HCT116 (cell line): ENCODE measurements at regions not wholly inside any gene's neighbourhood (a gene's known extent, or its start where the extent isn't known, plus 50 kb on each side); places are given as distances from the start of the nearest gene placed in this dataset.

Source experiments
- ATAC-seq: fragments of 200-7000 bp; cut with Tn5 transposase; 2 replicates; pipeline ENCODE4 v1.9.1; 2020; ENCODE audit warnings: mild to moderate bottlenecking, moderate library complexity
- BruUV-seq: library from RNA; stranded (reverse); fragments of 400-500 nt; replicated peaks from 2 replicates; lab custom pipeline; 2021; lab: Mats Ljungman, UMichigan
- CTCF ChIA-PET: fragments of 300-600 bp; sonication (Branson Sonifier 250); formaldehyde crosslinking; loops from one replicate; lab custom pipeline; 2021; ENCODE audit warnings: antibody characterized with exemption; lab: Charles Lee
- POLR2A ChIA-PET: fragments of 300-600, 350-600 bp; sonication (Branson Sonifier 250); formaldehyde crosslinking; loops from one replicate; lab custom pipeline; 2021; ENCODE audit warnings: antibody characterized with exemption; lab: Charles Lee
- RAD21 ChIA-PET, 2 experiments: fragments of 300-600 bp; sonication (Branson Sonifier 250); formaldehyde crosslinking; loops; one replicate each; lab custom pipeline; 2023; ENCODE audit warnings: low total read pairs in 2 of 2; ENCODE audit not compliant: uncharacterized antibody in 2 of 2, unreplicated experiment in 2 of 2, low non-redundant PET in 1 of 2; lab: Charles Lee
- DNase-seq: peaks from one replicate; pipeline ENCODE4 v3.0.0-alpha.2; 2010; ENCODE audit warnings: low read depth, low spot score
- H2AFZ ChIP-seq: fragments of 200-600 bp; shearing (Covaris generic), sonication (generic); 2 replicates; pipeline ENCODE4 v1.6.1; 2017; ENCODE audit warnings: low read depth, mixed run types, mixed read lengths, antibody characterized with exemption, low read length; ENCODE audit not compliant: poor library complexity, severe bottlenecking
- H3K27ac ChIP-seq: 2 replicates; pipeline ENCODE4 v1.5.1; 2012; ENCODE audit warnings: low read depth, low read length
- H3K27me3 ChIP-seq: fragments of 200-600 bp; sonication (generic); 2 replicates; pipeline ENCODE4 v1.6.1; 2016; ENCODE audit warnings: mixed run types, low read length, mixed read lengths; ENCODE audit not compliant: insufficient read depth
- H3K36me3 ChIP-seq, 2 experiments: fragments of 200-500 bp in 1 of 2; fragments of 200-600 bp in 1 of 2; sonication (Bioruptor generic) in 1 of 2; sonication (generic) in 1 of 2; 2 replicates each; pipeline versions ENCODE4 v1.5.1 to v1.6.1; 2014 to 2016; ENCODE audit warnings: low read length in 2 of 2, inconsistent platforms in 1 of 2, mixed read lengths in 1 of 2, mixed run types in 1 of 2; ENCODE audit not compliant: insufficient read depth in 2 of 2, control insufficient read depth in 1 of 2
- H3K4me1 ChIP-seq, 2 experiments: fragments of 200-600 bp in 1 of 2; sonication (generic) in 1 of 2; 2 replicates each; pipeline versions ENCODE4 v1.5.1 to v1.6.1; 2012 to 2017; ENCODE audit warnings: low read length in 2 of 2, inconsistent platforms in 1 of 2, mild to moderate bottlenecking in 1 of 2, mixed read lengths in 1 of 2, mixed run types in 1 of 2, moderate library complexity in 1 of 2; ENCODE audit not compliant: insufficient read depth in 2 of 2, control insufficient read depth in 1 of 2
- H3K4me2 ChIP-seq: fragments of 200-600 bp; sonication (generic); 2 replicates; pipeline ENCODE4 v1.6.1; 2017; ENCODE audit warnings: mixed run types, low read length, mixed read lengths
- H3K4me3 ChIP-seq, 2 experiments: fragments of 200-600 bp in 1 of 2; sonication (generic) in 1 of 2; replicated peaks in 1 of 2; 2 replicates each; pipeline ENCODE4 v1.5.1; 2011 to 2016; ENCODE audit warnings: low read length in 2 of 2, control low read depth in 1 of 2, low read depth in 1 of 2, mild to moderate bottlenecking in 1 of 2, mixed read lengths in 1 of 2, mixed run types in 1 of 2
- H3K79me2 ChIP-seq: fragments of 200-600 bp; sonication (generic); 2 replicates; pipeline ENCODE4 v1.6.1; 2017; ENCODE audit warnings: mild to moderate bottlenecking, mixed run types, low read length, moderate library complexity, mixed read lengths; ENCODE audit not compliant: insufficient read depth
- H3K9ac ChIP-seq: fragments of 200-600 bp; sonication (generic); 2 replicates; pipeline ENCODE4 v1.6.1; 2016; ENCODE audit warnings: low read length, mixed read lengths
- H3K9me2 ChIP-seq: fragments of 200-600 bp; sonication (generic), shearing (Covaris generic); 2 replicates; pipeline ENCODE4 v1.6.1; 2017; ENCODE audit warnings: mixed run types, mild to moderate bottlenecking, moderate library complexity; ENCODE audit not compliant: insufficient read depth
- H3K9me3 ChIP-seq, 2 experiments: fragments of 200-500 bp in 1 of 2; fragments of 200-600 bp in 1 of 2; sonication (Bioruptor generic) in 1 of 2; sonication (generic) in 1 of 2; 2 replicates each; pipeline ENCODE4 v1.6.1; 2014 to 2017; ENCODE audit warnings: low read length in 2 of 2, mixed read lengths in 2 of 2, inconsistent platforms in 1 of 2, low read depth in 1 of 2, mild to moderate bottlenecking in 1 of 2, mixed run types in 1 of 2, moderate library complexity in 1 of 2; ENCODE audit not compliant: control insufficient read depth in 1 of 2, insufficient read depth in 1 of 2
- H4K20me1 ChIP-seq: fragments of 200-600 bp; sonication (generic), shearing (Covaris generic); 2 replicates; pipeline ENCODE4 v1.6.1; 2017; ENCODE audit warnings: mixed run types, mild to moderate bottlenecking, moderate library complexity; ENCODE audit not compliant: insufficient read depth
- ATF3 ChIP-seq: IDR thresholded peaks from 2 replicates; pipeline ENCODE4 v1.6.1; 2012
- CEBPB ChIP-seq: IDR thresholded peaks from 2 replicates; pipeline ENCODE4 v1.6.1; 2012; ENCODE audit warnings: low read depth
- EGR1 ChIP-seq: IDR thresholded peaks from 2 replicates; pipeline ENCODE4 v1.6.1; 2012; ENCODE audit warnings: low read depth
- ELF1 ChIP-seq: IDR thresholded peaks from 2 replicates; pipeline ENCODE4 v1.6.1; 2012; ENCODE audit warnings: low read depth, borderline replicate concordance
- FOSL1 ChIP-seq: IDR thresholded peaks from 2 replicates; pipeline ENCODE4 v1.6.1; 2012; ENCODE audit warnings: low read depth
- JUND ChIP-seq: IDR thresholded peaks from 2 replicates; pipeline ENCODE4 v1.6.1; 2012
- POLR2AphosphoS5 ChIP-seq: IDR thresholded peaks from 2 replicates; pipeline ENCODE4 v1.6.1; 2011; ENCODE audit warnings: mild to moderate bottlenecking, low read depth, low read length, moderate library complexity
- RAD21 ChIP-seq: IDR thresholded peaks from 2 replicates; pipeline ENCODE4 v1.6.1; 2012; ENCODE audit warnings: low read depth, mild to moderate bottlenecking
- REST ChIP-seq: IDR thresholded peaks from 2 replicates; pipeline ENCODE4 v1.6.1; 2012; ENCODE audit warnings: low read depth
- SP1 ChIP-seq: IDR thresholded peaks from 2 replicates; pipeline ENCODE4 v1.6.1; 2012; ENCODE audit warnings: low read depth
- TCF7L2 ChIP-seq: IDR thresholded peaks from 2 replicates; pipeline ENCODE4 v1.7.0; 2011; ENCODE audit warnings: borderline replicate concordance, inconsistent platforms; ENCODE audit not compliant: insufficient read depth, insufficient read length; ENCODE audit errors: extremely low read depth
- YY1 ChIP-seq: IDR thresholded peaks from 2 replicates; pipeline ENCODE4 v1.6.1; 2011; ENCODE audit warnings: low read length, low read depth, moderate library complexity, mild to moderate bottlenecking; ENCODE audit not compliant: insufficient replicate concordance; ENCODE audit errors: extremely low read depth
- ZBTB33 ChIP-seq: IDR thresholded peaks from 2 replicates; pipeline ENCODE4 v1.6.1; 2011; ENCODE audit warnings: mild to moderate bottlenecking, low read length, moderate library complexity; ENCODE audit not compliant: insufficient replicate concordance; ENCODE audit errors: extremely low read depth
- ZFX ChIP-seq: fragments of 450-650 bp; IDR thresholded peaks from 2 replicates; pipeline ENCODE4 v1.6.1; 2017
- intact Hi-C: fragments of 100-400 bp; cut with micrococcal nuclease; formaldehyde crosslinking; loops from 2 replicates; pipeline ENCODE4 v1.10.0; 2022

GRCh38 chr11:11780858-11781257 lies 60.9 kb upstream of the USP47 start:
- Histone ChIP-seq H3K9me2 (no peaks in the 10 kb centered on the region), H2AFZ (no peak overlapping the region), H4K20me1 (no peaks in the 10 kb centered on the region), H3K79me2 (no peaks in the 10 kb centered on the region), H3K4me1 (no peaks in the 10 kb centered on the region), H3K9ac (no peak overlapping the region), H3K4me2 (no peak overlapping the region), H3K9me3 (no peaks in the 10 kb centered on the region), H3K27me3 (no peaks in the 10 kb centered on the region), H3K36me3 (no peaks in the 10 kb centered on the region), H3K4me3 (no peak overlapping the region), H3K27ac (no peak overlapping the region)
- RAD21 ChIA-PET = no interaction called here
- TF ChIP-seq FOSL1 = no peak
- no peak for TF ChIP-seq ZBTB33
- no peak for TF ChIP-seq POLR2AphosphoS5
- no peak for TF ChIP-seq ELF1
- no peak for TF ChIP-seq JUND
- TF ChIP-seq EGR1 = no peak
- no peak for TF ChIP-seq REST
- no peak for TF ChIP-seq TCF7L2
- no peak for TF ChIP-seq RAD21
- no peak for TF ChIP-seq YY1
- TF ChIP-seq SP1 = no peak
- TF ChIP-seq ZFX = no peak
- TF ChIP-seq ATF3 = no peak
- TF ChIP-seq CEBPB = no peak
- POLR2A ChIA-PET = no interaction called here
- DNase-seq (no peak), ATAC-seq (no peak)
- BruUV-seq = no TSS peak
- intact Hi-C loops = loop anchor here (10.0 kb wide), 3 partner anchors 446 to 646 kb away; no protein-coding TSS in a partner anchor
- CTCF ChIA-PET = no interaction called here
